ENCODE measurements at regions not wholly inside any gene's neighbourhood (a gene's known extent, or its start where the extent isn't known, plus 50 kb on each side); places are given as distances from the start of the nearest gene placed in this dataset.
"Not testable (repeated sequence)": the region's sequence is repeated elsewhere in the genome, so short reads cannot be mapped to it uniquely, and the experiment has no call there.

GRCh38 chr14:30227876-30228275 lies 300.2 kb upstream of the PRKD1 start:
- no peak for DNase-seq

GRCh38 chr14:30230719-30231118 lies 303.1 kb upstream of the PRKD1 start:
- no peak for DNase-seq

- DNase-seq = no peak
These were observed 307.3 kb upstream of the PRKD1 start for GRCh38 chr14:30234966-30235365.

- no peak for DNase-seq
These were observed 307.8 kb upstream of the PRKD1 start for GRCh38 chr14:30235485-30235884.

- no peak for DNase-seq
These were observed 311.3 kb upstream of the PRKD1 start for GRCh38 chr14:30238936-30239335.

- no peak for DNase-seq
These were observed 312.4 kb upstream of the PRKD1 start for GRCh38 chr14:30240018-30240417.

GRCh38 chr14:30240685-30241084 lies 313.0 kb upstream of the PRKD1 start:
- DNase-seq = no peak

- no peak for DNase-seq
These were observed 315.1 kb upstream of the PRKD1 start for GRCh38 chr14:30242744-30243143.

- no peak for DNase-seq
These were observed 315.6 kb upstream of the PRKD1 start for GRCh38 chr14:30243207-30243606.

- DNase-seq = no peak
These were observed 315.2 kb upstream of the G2E3 start for GRCh38 chr14:30243805-30244204.

- not testable (repeated sequence) for DNase-seq
These were observed 314.6 kb upstream of the G2E3 start for GRCh38 chr14:30244348-30244747.

GRCh38 chr14:30251017-30251416 lies 307.9 kb upstream of the G2E3 start:
- no peak for DNase-seq

GRCh38 chr14:30251557-30252100 lies 307.3 kb upstream of the G2E3 start:
- DNase-seq = no peak

- no peak for DNase-seq
These were observed 306.8 kb upstream of the G2E3 start for GRCh38 chr14:30252151-30252550.

GRCh38 chr14:30252783-30253674 lies 305.9 kb upstream of the G2E3 start:
- no peak for DNase-seq

GRCh38 chr14:30256627-30257026 lies 302.3 kb upstream of the G2E3 start:
- DNase-seq = no peak

GRCh38 chr14:30257946-30258661 lies 300.9 kb upstream of the G2E3 start:
- DNase-seq = no peak

- no peak for DNase-seq
These were observed 297.9 kb upstream of the G2E3 start for GRCh38 chr14:30260833-30261607.

GRCh38 chr14:30264161-30264560 lies 294.8 kb upstream of the G2E3 start:
- no peak for DNase-seq

GRCh38 chr14:30266290-30266689 lies 292.7 kb upstream of the G2E3 start:
- DNase-seq = no peak

GRCh38 chr14:30267141-30267540 lies 291.8 kb upstream of the G2E3 start:
- DNase-seq = no peak

- DNase-seq = peak; percentile 76 to 78
These were observed 288.5 kb upstream of the G2E3 start for GRCh38 chr14:30270200-30271161.
